Stimulated activated CD4-positive, alpha-beta T cell treated with anti-CD3 and anti-CD28 coated beads, Interleukin-1b, Interleukin-23, amount 100 ng/mL, for 4 hours (primary cell): ENCODE measurements at regions not wholly inside any gene's neighbourhood (a gene's known extent, or its start where the extent isn't known, plus 50 kb on each side); places are given as distances from the start of the nearest gene placed in this dataset.
"Not testable (repeated sequence)": the region's sequence is repeated elsewhere in the genome, so short reads cannot be mapped to it uniquely, and the experiment has no call there.

ENCODE experiments used
- DNase-seq, 2 donors: peaks; one replicate each; pipeline ENCODE4 v3.0.0-alpha.2; 2020; ENCODE audit warnings: low read depth in 2 of 2

- DNase-seq = no peak
Measured at GRCh38 chr6:4354181-4354580, 218.8 kb upstream of the ECI2 start.

- no peak for DNase-seq
Measured at GRCh38 chr6:4352731-4353130, 217.4 kb upstream of the ECI2 start.

GRCh38 chr6:4352322-4352669 lies 216.9 kb upstream of the ECI2 start:
- no peak for DNase-seq

- DNase-seq = no peak
Measured at GRCh38 chr6:4351520-4352321, 216.3 kb upstream of the ECI2 start.

GRCh38 chr6:4350567-4351519 lies 215.5 kb upstream of the ECI2 start:
- DNase-seq = no peak

GRCh38 chr6:4349931-4350330 lies 214.6 kb upstream of the ECI2 start:
- no peak for DNase-seq

- DNase-seq = no peak
Measured at GRCh38 chr6:4349323-4349722, 213.9 kb upstream of the ECI2 start.

- DNase-seq = no peak
Measured at GRCh38 chr6:4348462-4349112, 213.2 kb upstream of the ECI2 start.

- no peak for DNase-seq
Measured at GRCh38 chr6:4347877-4348276, 212.5 kb upstream of the ECI2 start.

- DNase-seq = no peak
Measured at GRCh38 chr6:4346659-4347333, 211.4 kb upstream of the ECI2 start.

- no peak for DNase-seq
Measured at GRCh38 chr6:4345543-4345942, 210.2 kb upstream of the ECI2 start.

- DNase-seq = no peak
Measured at GRCh38 chr6:4344317-4344899, 209.0 kb upstream of the ECI2 start.

GRCh38 chr6:4342407-4343137 lies 207.2 kb upstream of the ECI2 start:
- no peak for DNase-seq

GRCh38 chr6:4341078-4341797 lies 205.9 kb upstream of the ECI2 start:
- no peak for DNase-seq

GRCh38 chr6:4340544-4340943 lies 205.2 kb upstream of the ECI2 start:
- DNase-seq = no peak

- no peak for DNase-seq
Measured at GRCh38 chr6:4338884-4339283, 203.5 kb upstream of the ECI2 start.

GRCh38 chr6:4336778-4337442 lies 201.5 kb upstream of the ECI2 start:
- DNase-seq = no peak

- no peak for DNase-seq
Measured at GRCh38 chr6:4336084-4336483, 200.7 kb upstream of the ECI2 start.

- not testable (repeated sequence) for DNase-seq
Measured at GRCh38 chr6:4334158-4334740, 198.9 kb upstream of the ECI2 start.
